Liver (tissue), 3 donors: ENCODE measurements at regions not wholly inside any gene's neighbourhood (a gene's known extent, or its start where the extent isn't known, plus 50 kb on each side); places are given as distances from the start of the nearest gene placed in this dataset.

Experiments used
- FOXA1 ChIP-seq: IDR thresholded peaks from 2 replicates; pipeline ENCODE4 v1.6.1; 2016; ENCODE audit warnings: antibody characterized with exemption
- GABPA ChIP-seq, 2 donors: IDR thresholded peaks in 1 of 2; conservative IDR thresholded peaks in 1 of 2; 2 replicates each; pipeline ENCODE4 v1.6.1; 2016; ENCODE audit warnings: antibody characterized with exemption in 2 of 2, mild to moderate bottlenecking in 1 of 2, moderate library complexity in 1 of 2
- JUND ChIP-seq, 2 donors: IDR thresholded peaks; 2 replicates each; pipeline ENCODE4 v1.6.1; 2016; ENCODE audit warnings: antibody characterized with exemption in 2 of 2
- MAX ChIP-seq: IDR thresholded peaks from 2 replicates; pipeline ENCODE4 v1.6.1; 2016; ENCODE audit warnings: antibody characterized with exemption
- RAD21 ChIP-seq, 2 donors: IDR thresholded peaks; 2 replicates each; pipeline ENCODE4 v1.6.1; 2016; ENCODE audit warnings: antibody characterized with exemption in 2 of 2, mild to moderate bottlenecking in 2 of 2
- RXRA ChIP-seq, 2 donors: IDR thresholded peaks; 2 replicates each; pipeline ENCODE4 v1.6.1; 2017 to 2018; ENCODE audit warnings: antibody characterized with exemption in 2 of 2, mild to moderate bottlenecking in 1 of 2
- SP1 ChIP-seq: IDR thresholded peaks from 2 replicates; pipeline ENCODE4 v1.6.1; 2018; ENCODE audit warnings: antibody characterized with exemption, mild to moderate bottlenecking
- YY1 ChIP-seq: IDR thresholded peaks from 2 replicates; pipeline ENCODE4 v1.6.1; 2016; ENCODE audit warnings: antibody characterized with exemption, mild to moderate bottlenecking
- ZBTB33 ChIP-seq: IDR thresholded peaks from 2 replicates; pipeline ENCODE4 v1.6.1; 2016; ENCODE audit warnings: antibody characterized with exemption
- TF ChIP-seq, protein P1 (sequence below): fragments of 150-350 bp; IDR thresholded peaks from 2 replicates; pipeline ENCODE4 v1.5.1; 2017; ENCODE audit warnings: improper control_type of control experiment, low read depth, low read length; ENCODE audit not compliant: missing input control
- TF ChIP-seq, protein P2 (sequence below): IDR thresholded peaks from 2 replicates; pipeline ENCODE4 v1.6.1; 2016; ENCODE audit warnings: antibody characterized with exemption, mild to moderate bottlenecking
- donor health status: healthy.
- donor health status: healthy.

- TF ChIP-seq, protein P1, sequence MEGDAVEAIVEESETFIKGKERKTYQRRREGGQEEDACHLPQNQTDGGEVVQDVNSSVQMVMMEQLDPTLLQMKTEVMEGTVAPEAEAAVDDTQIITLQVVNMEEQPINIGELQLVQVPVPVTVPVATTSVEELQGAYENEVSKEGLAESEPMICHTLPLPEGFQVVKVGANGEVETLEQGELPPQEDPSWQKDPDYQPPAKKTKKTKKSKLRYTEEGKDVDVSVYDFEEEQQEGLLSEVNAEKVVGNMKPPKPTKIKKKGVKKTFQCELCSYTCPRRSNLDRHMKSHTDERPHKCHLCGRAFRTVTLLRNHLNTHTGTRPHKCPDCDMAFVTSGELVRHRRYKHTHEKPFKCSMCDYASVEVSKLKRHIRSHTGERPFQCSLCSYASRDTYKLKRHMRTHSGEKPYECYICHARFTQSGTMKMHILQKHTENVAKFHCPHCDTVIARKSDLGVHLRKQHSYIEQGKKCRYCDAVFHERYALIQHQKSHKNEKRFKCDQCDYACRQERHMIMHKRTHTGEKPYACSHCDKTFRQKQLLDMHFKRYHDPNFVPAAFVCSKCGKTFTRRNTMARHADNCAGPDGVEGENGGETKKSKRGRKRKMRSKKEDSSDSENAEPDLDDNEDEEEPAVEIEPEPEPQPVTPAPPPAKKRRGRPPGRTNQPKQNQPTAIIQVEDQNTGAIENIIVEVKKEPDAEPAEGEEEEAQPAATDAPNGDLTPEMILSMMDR: no peak
- TF ChIP-seq, protein P2, sequence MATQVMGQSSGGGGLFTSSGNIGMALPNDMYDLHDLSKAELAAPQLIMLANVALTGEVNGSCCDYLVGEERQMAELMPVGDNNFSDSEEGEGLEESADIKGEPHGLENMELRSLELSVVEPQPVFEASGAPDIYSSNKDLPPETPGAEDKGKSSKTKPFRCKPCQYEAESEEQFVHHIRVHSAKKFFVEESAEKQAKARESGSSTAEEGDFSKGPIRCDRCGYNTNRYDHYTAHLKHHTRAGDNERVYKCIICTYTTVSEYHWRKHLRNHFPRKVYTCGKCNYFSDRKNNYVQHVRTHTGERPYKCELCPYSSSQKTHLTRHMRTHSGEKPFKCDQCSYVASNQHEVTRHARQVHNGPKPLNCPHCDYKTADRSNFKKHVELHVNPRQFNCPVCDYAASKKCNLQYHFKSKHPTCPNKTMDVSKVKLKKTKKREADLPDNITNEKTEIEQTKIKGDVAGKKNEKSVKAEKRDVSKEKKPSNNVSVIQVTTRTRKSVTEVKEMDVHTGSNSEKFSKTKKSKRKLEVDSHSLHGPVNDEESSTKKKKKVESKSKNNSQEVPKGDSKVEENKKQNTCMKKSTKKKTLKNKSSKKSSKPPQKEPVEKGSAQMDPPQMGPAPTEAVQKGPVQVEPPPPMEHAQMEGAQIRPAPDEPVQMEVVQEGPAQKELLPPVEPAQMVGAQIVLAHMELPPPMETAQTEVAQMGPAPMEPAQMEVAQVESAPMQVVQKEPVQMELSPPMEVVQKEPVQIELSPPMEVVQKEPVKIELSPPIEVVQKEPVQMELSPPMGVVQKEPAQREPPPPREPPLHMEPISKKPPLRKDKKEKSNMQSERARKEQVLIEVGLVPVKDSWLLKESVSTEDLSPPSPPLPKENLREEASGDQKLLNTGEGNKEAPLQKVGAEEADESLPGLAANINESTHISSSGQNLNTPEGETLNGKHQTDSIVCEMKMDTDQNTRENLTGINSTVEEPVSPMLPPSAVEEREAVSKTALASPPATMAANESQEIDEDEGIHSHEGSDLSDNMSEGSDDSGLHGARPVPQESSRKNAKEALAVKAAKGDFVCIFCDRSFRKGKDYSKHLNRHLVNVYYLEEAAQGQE: no peak
- no peak for TF ChIP-seq ZBTB33
- TF ChIP-seq YY1: no peak
- no peak for TF ChIP-seq SP1
- TF ChIP-seq GABPA (IDR thresholded peaks at IDR 0.05 in 1 of 2, conservative IDR thresholded peaks at IDR 0.05 in 1 of 2): no peak
- TF ChIP-seq MAX: no peak
- TF ChIP-seq FOXA1: no peak
- no peak for TF ChIP-seq RAD21 (IDR thresholded peaks at IDR 0.05)
- TF ChIP-seq RXRA (IDR thresholded peaks at IDR 0.05): no peak
- TF ChIP-seq JUND (IDR thresholded peaks at IDR 0.05): no peak
Measured at GRCh38 chr14:65808390-65808789, 395.9 kb downstream of the FUT8 start.
